ENCODE measurements at regions not wholly inside any gene's neighbourhood (a gene's known extent, or its start where the extent isn't known, plus 50 kb on each side); places are given as distances from the start of the nearest gene placed in this dataset.

DNA sequence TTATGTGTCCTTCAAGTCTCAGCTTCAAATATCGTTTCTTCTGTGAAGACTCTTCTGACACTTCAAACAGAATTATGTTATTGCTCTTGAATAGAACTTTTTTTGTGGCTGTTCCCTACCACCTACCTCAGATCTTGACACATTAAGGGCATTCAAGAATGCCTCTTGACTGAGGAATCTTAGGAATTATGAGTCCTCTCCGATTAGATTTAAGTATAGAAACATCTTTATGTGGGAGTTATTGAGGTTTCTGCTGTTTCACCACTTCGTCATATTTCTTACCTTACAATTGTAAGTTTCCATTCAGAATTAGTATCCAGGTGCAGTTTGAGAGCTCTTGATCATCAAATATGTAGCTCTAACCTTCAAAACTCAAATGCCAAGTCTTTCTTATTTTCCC, 324.2 kb upstream of the NUDT12 start:
- Histone ChIP-seq H3K79me2 (no peaks in the 10 kb centered on the region), H3K36me3 (replicated peaks; ENCODE audit: insufficient read depth, low read depth) (no peaks in the 10 kb centered on the region), H3K9me2 (replicated peaks; ENCODE audit: insufficient read depth) (no peaks in the 10 kb centered on the region), H3K27me3 (no peaks in the 10 kb centered on the region), H3K4me3 (no peak overlapping the region), H4K20me1 (ENCODE audit: insufficient read depth, poor library complexity, severe bottlenecking) (no peaks in the 10 kb centered on the region), H3K4me1 (ENCODE audit: insufficient read depth) (no peaks in the 10 kb centered on the region), H3K27ac (no peak overlapping the region), H3K4me2 (no peak overlapping the region), H2AFZ (no peak overlapping the region), H3K9me3 (ENCODE audit: low read depth) (no peaks in the 10 kb centered on the region)
- 89% methylated on average over 3 of the region's 3 CpGs for WGBS (ENCODE audit: low lambda C conversion rate, missing lambda C conversion rate)
- DNase-seq (ENCODE audit: low spot score): no peak
- TF ChIP-seq EZH2phosphoT487 (IDR thresholded peaks at IDR 0.05; ENCODE audit: low read depth, severe bottlenecking, unreplicated experiment) (no peak), EZH2 (IDR thresholded peaks at IDR 0.05; ENCODE audit: borderline replicate concordance) (no peak)
- TF ChIP-seq, protein P1, sequence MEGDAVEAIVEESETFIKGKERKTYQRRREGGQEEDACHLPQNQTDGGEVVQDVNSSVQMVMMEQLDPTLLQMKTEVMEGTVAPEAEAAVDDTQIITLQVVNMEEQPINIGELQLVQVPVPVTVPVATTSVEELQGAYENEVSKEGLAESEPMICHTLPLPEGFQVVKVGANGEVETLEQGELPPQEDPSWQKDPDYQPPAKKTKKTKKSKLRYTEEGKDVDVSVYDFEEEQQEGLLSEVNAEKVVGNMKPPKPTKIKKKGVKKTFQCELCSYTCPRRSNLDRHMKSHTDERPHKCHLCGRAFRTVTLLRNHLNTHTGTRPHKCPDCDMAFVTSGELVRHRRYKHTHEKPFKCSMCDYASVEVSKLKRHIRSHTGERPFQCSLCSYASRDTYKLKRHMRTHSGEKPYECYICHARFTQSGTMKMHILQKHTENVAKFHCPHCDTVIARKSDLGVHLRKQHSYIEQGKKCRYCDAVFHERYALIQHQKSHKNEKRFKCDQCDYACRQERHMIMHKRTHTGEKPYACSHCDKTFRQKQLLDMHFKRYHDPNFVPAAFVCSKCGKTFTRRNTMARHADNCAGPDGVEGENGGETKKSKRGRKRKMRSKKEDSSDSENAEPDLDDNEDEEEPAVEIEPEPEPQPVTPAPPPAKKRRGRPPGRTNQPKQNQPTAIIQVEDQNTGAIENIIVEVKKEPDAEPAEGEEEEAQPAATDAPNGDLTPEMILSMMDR (IDR thresholded peaks at IDR 0.05; ENCODE audit: poor library complexity): no peak

- 95% methylated on average over 1 of the region's 1 CpG for WGBS (ENCODE audit: low lambda C conversion rate, missing lambda C conversion rate)
- Histone ChIP-seq H3K79me2 (no peaks in the 10 kb centered on the region), H3K36me3 (replicated peaks; ENCODE audit: insufficient read depth, low read depth) (no peaks in the 10 kb centered on the region), H2AFZ (no peak overlapping the region), H3K9me2 (replicated peaks; ENCODE audit: insufficient read depth) (no peaks in the 10 kb centered on the region), H3K4me2 (no peak overlapping the region), H3K4me1 (ENCODE audit: insufficient read depth) (no peaks in the 10 kb centered on the region), H3K9me3 (ENCODE audit: low read depth) (no peaks in the 10 kb centered on the region), H4K20me1 (ENCODE audit: insufficient read depth, poor library complexity, severe bottlenecking) (no peaks in the 10 kb centered on the region), H3K27ac (no peak overlapping the region), H3K27me3 (no peaks in the 10 kb centered on the region), H3K4me3 (no peak overlapping the region)
- DNase-seq (ENCODE audit: low spot score): no peak
- TF ChIP-seq EZH2phosphoT487 (IDR thresholded peaks at IDR 0.05; ENCODE audit: low read depth, severe bottlenecking, unreplicated experiment): no peak
- TF ChIP-seq, protein P1 (IDR thresholded peaks at IDR 0.05; ENCODE audit: poor library complexity): no peak
- no peak for TF ChIP-seq EZH2 (IDR thresholded peaks at IDR 0.05; ENCODE audit: borderline replicate concordance)
These were observed 320.6 kb upstream of the NUDT12 start for GRCh38 chr5:103883143-103883542.

GRCh38 chr5:103881560-103881959, 319.0 kb upstream of the NUDT12 start:
- DNase-seq (ENCODE audit: low spot score): no peak
- H3K9me2 ChIP-seq (replicated peaks; ENCODE audit: insufficient read depth): no peaks in the 10 kb centered on the region
- no peaks in the 10 kb centered on the region for H3K27me3 ChIP-seq
- H2AFZ ChIP-seq: no peak overlapping the region
- H4K20me1 ChIP-seq (ENCODE audit: insufficient read depth, poor library complexity, severe bottlenecking): no peaks in the 10 kb centered on the region
- 93% methylated on average over 1 of the region's 1 CpG for WGBS (ENCODE audit: low lambda C conversion rate, missing lambda C conversion rate)
- no peak overlapping the region for H3K4me3 ChIP-seq
- H3K4me1 ChIP-seq (ENCODE audit: insufficient read depth): no peaks in the 10 kb centered on the region
- H3K36me3 ChIP-seq (replicated peaks; ENCODE audit: insufficient read depth, low read depth): no peaks in the 10 kb centered on the region
- no peak overlapping the region for H3K4me2 ChIP-seq
- no peaks in the 10 kb centered on the region for H3K79me2 ChIP-seq
- H3K27ac ChIP-seq: no peak overlapping the region
- TF ChIP-seq EZH2phosphoT487 (IDR thresholded peaks at IDR 0.05; ENCODE audit: low read depth, severe bottlenecking, unreplicated experiment): no peak
- TF ChIP-seq, protein P1 (IDR thresholded peaks at IDR 0.05; ENCODE audit: poor library complexity): no peak
- no peak for TF ChIP-seq EZH2 (IDR thresholded peaks at IDR 0.05; ENCODE audit: borderline replicate concordance)
- no peaks in the 10 kb centered on the region for H3K9me3 ChIP-seq (ENCODE audit: low read depth)
